Peyer's patch (tissue), 4 donors: ENCODE measurements at regions not wholly inside any gene's neighbourhood (a gene's known extent, or its start where the extent isn't known, plus 50 kb on each side); places are given as distances from the start of the nearest gene placed in this dataset.

ENCODE experiments used
- CTCF ChIP-seq, 6 experiments: fragments of 450-650 bp in 4 of 6; fragments of 200-600 bp in 2 of 6; sonication (generic) in 1 of 6; IDR thresholded peaks; one replicate each; pipeline ENCODE4 v1.5.1; 2017 to 2019; ENCODE audit warnings: antibody characterized with exemption in 6 of 6, mild to moderate bottlenecking in 3 of 6, moderate library complexity in 1 of 6
- POLR2A ChIP-seq, 2 donors: fragments of 450-650 bp; IDR thresholded peaks; one replicate each; pipeline ENCODE4 v1.5.1; 2017; ENCODE audit warnings: antibody characterized with exemption in 2 of 2, mild to moderate bottlenecking in 2 of 2, moderate library complexity in 2 of 2

GRCh38 chr1:65512383-65512782 is 91.9 kb downstream of the LEPR start:
- TF ChIP-seq POLR2A (IDR thresholded peaks at IDR 0.05) = no peak
- no peak for TF ChIP-seq CTCF (IDR thresholded peaks at IDR 0.05)
